GM19023 (cell line): ENCODE measurements at regions not wholly inside any gene's neighbourhood (a gene's known extent, or its start where the extent isn't known, plus 50 kb on each side); places are given as distances from the start of the nearest gene placed in this dataset.
"Not testable (repeated sequence)": the region's sequence is repeated elsewhere in the genome, so short reads cannot be mapped to it uniquely, and the experiment has no call there.

Source experiments
- ATAC-seq: cut with Tn5 transposase; IDR thresholded peaks from one replicate; pipeline ENCODE4 v1.9.1; 2021; ENCODE audit warnings: mild to moderate bottlenecking, moderate library complexity; ENCODE audit not compliant: unreplicated experiment

GRCh38 chr13:27363637-27364036 is 60.8 kb upstream of the GTF3A start:
- ATAC-seq, result not testable (repeated sequence)

GRCh38 chr13:27367570-27367969 is 56.8 kb upstream of the GTF3A start:
- ATAC-seq, result no peak

GRCh38 chr13:27370305-27370872 is 54.0 kb upstream of the GTF3A start:
- no peak for ATAC-seq

- no peak for ATAC-seq
Measured at GRCh38 chr13:27371932-27372331, 52.5 kb upstream of the GTF3A start.

GRCh38 chr13:27372896-27373295 is 51.5 kb upstream of the GTF3A start:
- no peak for ATAC-seq

GRCh38 chr13:27374126-27374613 is 50.2 kb upstream of the GTF3A start:
- no peak for ATAC-seq
